Calu3 (cell line): ENCODE measurements at regions not wholly inside any gene's neighbourhood (a gene's known extent, or its start where the extent isn't known, plus 50 kb on each side); places are given as distances from the start of the nearest gene placed in this dataset.

Experiments used
- BruUV-seq: library from RNA; stranded (reverse); fragments of 400-500 nt; replicated peaks from 2 replicates; lab custom pipeline; 2021; lab: Mats Ljungman, UMichigan
- CTCF ChIA-PET: fragments of 300-600 bp; sonication (Branson Sonifier 250); formaldehyde crosslinking; loops from one replicate; lab custom pipeline; 2022; ENCODE audit warnings: antibody characterized with exemption; lab: Charles Lee
- DNase-seq: peaks from one replicate; pipeline ENCODE4 v3.0.0; 2022
- H3K27ac Mint-ChIP-seq: one replicate; pipeline ENCODE4 v1.8.0; 2022; ENCODE audit warnings: mixed read lengths; ENCODE audit not compliant: unreplicated experiment
- H3K27me3 Mint-ChIP-seq: one replicate; pipeline ENCODE4 v1.8.0; 2022; ENCODE audit warnings: mixed read lengths; ENCODE audit not compliant: unreplicated experiment
- H3K36me3 Mint-ChIP-seq: one replicate; pipeline ENCODE4 v1.8.0; 2022; ENCODE audit warnings: mild to moderate bottlenecking, moderate library complexity, mixed read lengths; ENCODE audit not compliant: insufficient read depth, unreplicated experiment
- H3K4me1 Mint-ChIP-seq: one replicate; pipeline ENCODE4 v1.8.0; 2022; ENCODE audit warnings: mild to moderate bottlenecking, low read depth, mixed read lengths; ENCODE audit not compliant: unreplicated experiment
- H3K4me3 Mint-ChIP-seq: one replicate; pipeline ENCODE4 v1.8.0; 2022; ENCODE audit warnings: mild to moderate bottlenecking, low read depth, moderate library complexity, mixed read lengths; ENCODE audit not compliant: unreplicated experiment
- H3K9me3 Mint-ChIP-seq: one replicate; pipeline ENCODE4 v1.8.0; 2022; ENCODE audit warnings: low read depth, mixed read lengths; ENCODE audit not compliant: unreplicated experiment
- CTCF ChIP-seq: fragments of 200-600 bp; IDR thresholded peaks from one replicate; pipeline ENCODE4 v1.8.0; 2022; ENCODE audit warnings: antibody characterized with exemption; ENCODE audit not compliant: unreplicated experiment
- intact Hi-C: fragments of 100-400 bp; cut with micrococcal nuclease; formaldehyde crosslinking; loops from one replicate; pipeline ENCODE4 v1.10.0; 2022; ENCODE audit not compliant: unreplicated experiment

- Mint-ChIP-seq H3K4me1 (no peaks in the 10 kb centered on the region), H3K4me3 (no peak overlapping the region), H3K27ac (no peak overlapping the region), H3K27me3 (no peaks in the 10 kb centered on the region), H3K36me3 (no peaks in the 10 kb centered on the region), H3K9me3 (no peaks in the 10 kb centered on the region)
- no TSS peak for BruUV-seq
- CTCF ChIA-PET, result no interaction called here
- intact Hi-C loops, result no loop called here
- DNase-seq, result no peak
- no peak for TF ChIP-seq CTCF
Measured at GRCh38 chr9:31629292-31629691, 755.2 kb upstream of the ACO1 start.

GRCh38 chr9:31637265-31637664 is 747.2 kb upstream of the ACO1 start:
- no peaks in the 10 kb centered on the region for H3K27me3 Mint-ChIP-seq
- CTCF ChIA-PET, result no interaction called here
- intact Hi-C loops, result no loop called here
- DNase-seq, result no peak
- no peaks in the 10 kb centered on the region for H3K36me3 Mint-ChIP-seq
- no peak overlapping the region for H3K4me3 Mint-ChIP-seq
- H3K4me1 Mint-ChIP-seq, result no peaks in the 10 kb centered on the region
- no peak overlapping the region for H3K27ac Mint-ChIP-seq
- H3K9me3 Mint-ChIP-seq, result no peaks in the 10 kb centered on the region
- BruUV-seq, result no TSS peak
- TF ChIP-seq CTCF, result no peak

- TF ChIP-seq CTCF, result no peak
- no peaks in the 10 kb centered on the region for H3K36me3 Mint-ChIP-seq
- H3K27me3 Mint-ChIP-seq, result no peaks in the 10 kb centered on the region
- H3K4me1 Mint-ChIP-seq, result no peaks in the 10 kb centered on the region
- H3K27ac Mint-ChIP-seq, result no peak overlapping the region
- CTCF ChIA-PET, result no interaction called here
- no peaks in the 10 kb centered on the region for H3K9me3 Mint-ChIP-seq
- intact Hi-C loops, result no loop called here
- no peak for DNase-seq
- no TSS peak for BruUV-seq
- no peak overlapping the region for H3K4me3 Mint-ChIP-seq
Measured at GRCh38 chr9:31637861-31638260, 746.6 kb upstream of the ACO1 start.

- TF ChIP-seq CTCF, result no peak
- no peak for DNase-seq
- no peaks in the 10 kb centered on the region for H3K36me3 Mint-ChIP-seq
- H3K9me3 Mint-ChIP-seq, result no peaks in the 10 kb centered on the region
- CTCF ChIA-PET, result interaction anchor here (0.6 kb wide), 1 partner anchor 53 kb away, joined by 8 read pairs; no protein-coding TSS in a partner anchor
- intact Hi-C loops, result no loop called here
- no peak overlapping the region for H3K27ac Mint-ChIP-seq
- no TSS peak for BruUV-seq
- H3K4me1 Mint-ChIP-seq, result no peaks in the 10 kb centered on the region
- H3K27me3 Mint-ChIP-seq, result no peaks in the 10 kb centered on the region
- no peak overlapping the region for H3K4me3 Mint-ChIP-seq
Measured at GRCh38 chr9:31639451-31639850, 745.0 kb upstream of the ACO1 start.
